ENCODE measurements at regions not wholly inside any gene's neighbourhood (a gene's known extent, or its start where the extent isn't known, plus 50 kb on each side); places are given as distances from the start of the nearest gene placed in this dataset.

GRCh38 chr11:95507794-95508193 lies 276.8 kb upstream of the SESN3 start:
- TF ChIP-seq CTCF (IDR thresholded peaks at IDR 0.05): no peak
- no peak for TF ChIP-seq POLR2A (IDR thresholded peaks at IDR 0.05)
